Muscle of leg (tissue), 3 donors: ENCODE measurements at regions not wholly inside any gene's neighbourhood (a gene's known extent, or its start where the extent isn't known, plus 50 kb on each side); places are given as distances from the start of the nearest gene placed in this dataset.

Experiments
- DNase-seq: peaks from one replicate; pipeline ENCODE4 v3.0.0; 2013
- H3K27ac ChIP-seq: one replicate; pipeline ENCODE4 v1.5.1; 2013; ENCODE audit warnings: mild to moderate bottlenecking, low read length, control low read depth
- H3K27me3 ChIP-seq: one replicate; pipeline ENCODE4 v1.6.1; 2013; ENCODE audit warnings: low read length; ENCODE audit not compliant: control insufficient read depth, insufficient read depth
- H3K36me3 ChIP-seq: one replicate; pipeline ENCODE4 v1.6.1; 2013; ENCODE audit warnings: low read length; ENCODE audit not compliant: control insufficient read depth, insufficient read depth
- H3K4me1 ChIP-seq: one replicate; pipeline ENCODE4 v1.6.1; 2013; ENCODE audit warnings: low read length; ENCODE audit not compliant: control insufficient read depth, insufficient read depth
- H3K4me3 ChIP-seq: one replicate; pipeline ENCODE4 v1.5.1; 2013; ENCODE audit warnings: low read length, control low read depth
- H3K9me3 ChIP-seq: replicated peaks from 2 replicates; pipeline ENCODE4 v1.6.1; 2013; ENCODE audit warnings: low read depth, low read length; ENCODE audit not compliant: control insufficient read depth
- WGBS: methylation state at CpG from one replicate; pipeline ENCODE4 v1.1.5; 2013; ENCODE audit warnings: missing lambda C conversion rate; ENCODE audit not compliant: insufficient coverage; 5-methylcytosine and 5-hydroxymethylcytosine counted together

DNA sequence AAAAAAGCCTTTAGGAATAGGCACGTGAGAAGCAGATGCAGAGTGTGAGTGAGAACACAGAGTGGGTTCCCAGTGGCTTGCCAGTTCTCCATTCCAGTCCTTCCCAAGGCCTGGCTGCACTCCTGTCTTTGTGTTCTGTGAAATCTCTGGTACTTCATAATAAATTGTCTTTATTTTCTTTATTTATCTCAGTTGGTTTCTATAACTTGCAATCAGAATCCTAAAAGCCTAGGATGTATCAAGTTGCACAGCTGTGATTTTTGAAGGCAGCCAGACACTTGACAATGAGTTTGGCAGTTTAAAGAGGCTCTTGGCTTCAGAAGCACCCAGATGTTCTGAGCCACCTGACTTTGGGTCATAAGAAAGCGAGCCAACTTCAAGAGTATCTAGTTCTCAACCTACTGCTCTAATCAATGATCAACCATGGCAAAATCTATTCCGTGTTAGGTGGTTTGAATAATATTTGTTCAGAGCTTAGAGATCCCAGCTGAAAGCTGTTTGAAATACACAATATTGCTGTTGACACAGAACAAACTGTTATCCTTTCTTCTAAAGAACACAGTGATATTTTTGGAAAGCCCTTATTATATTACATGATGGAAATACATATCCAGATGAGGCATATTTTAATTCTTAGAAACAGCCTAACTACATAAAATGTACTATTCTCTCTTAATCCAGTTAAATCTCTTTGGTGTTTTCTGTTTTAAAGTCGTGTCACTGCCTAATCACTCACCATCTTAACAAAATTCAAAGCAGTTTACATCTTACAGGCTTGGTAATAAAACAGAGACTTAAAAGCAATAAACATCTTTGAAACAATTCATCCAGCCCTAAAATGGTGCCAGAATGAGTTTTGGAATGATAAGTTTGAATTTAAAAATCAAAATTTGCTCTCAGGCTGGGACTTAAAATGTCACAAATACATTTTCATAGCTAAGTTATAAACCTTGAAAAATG, 483.0 kb upstream of the NBEA start:
- Histone ChIP-seq H3K4me3 (no peak overlapping the region), H3K27me3 (no peaks in the 10 kb centered on the region), H3K27ac (peak overlapping the region; percentile 84), H3K9me3 (no peaks in the 10 kb centered on the region), H3K4me1 (peaks cover 11% of the 10 kb centered on the region), H3K36me3 (no peaks in the 10 kb centered on the region)
- WGBS: no CpG with 5 or more reads among the region's 4 CpGs
- peak; percentile 96 for DNase-seq

GRCh38 chr13:34459856-34460255, 482.2 kb upstream of the NBEA start:
- Histone ChIP-seq H3K4me3 (no peak overlapping the region), H3K27me3 (no peaks in the 10 kb centered on the region), H3K9me3 (no peaks in the 10 kb centered on the region), H3K36me3 (no peaks in the 10 kb centered on the region), H3K4me1 (peaks cover 11% of the 10 kb centered on the region), H3K27ac (peak overlapping the region; percentile 84)
- DNase-seq: no peak
- 70% methylated on average over 2 of the region's 8 CpGs for WGBS

DNA sequence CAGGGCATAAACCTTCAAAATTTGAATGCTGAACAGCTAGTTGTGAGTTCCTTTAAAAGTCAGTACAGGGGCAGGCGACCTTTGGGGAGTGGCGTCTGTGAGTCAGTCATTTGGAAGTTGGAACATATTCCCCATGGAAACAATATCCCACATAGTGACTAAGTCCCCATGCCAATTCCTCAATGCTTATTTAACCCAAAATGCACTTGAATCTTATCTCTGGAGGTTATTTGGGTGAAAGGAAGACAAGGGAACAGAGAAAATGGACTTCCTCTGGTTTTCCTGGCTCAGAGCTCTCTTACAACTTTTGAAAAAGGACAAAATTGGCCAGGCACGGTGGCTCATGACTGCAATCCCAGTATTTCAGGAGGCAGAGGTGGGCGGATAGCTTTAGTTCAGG, 479.2 kb upstream of the NBEA start:
- H3K9me3 ChIP-seq: no peaks in the 10 kb centered on the region
- no peak for DNase-seq
- WGBS: 40% methylated on average over 1 of the region's 4 CpGs
- H3K4me1 ChIP-seq: peaks cover 11% of the 10 kb centered on the region
- H3K36me3 ChIP-seq: no peaks in the 10 kb centered on the region
- no peak overlapping the region for H3K27ac ChIP-seq
- H3K27me3 ChIP-seq: no peaks in the 10 kb centered on the region
- no peak overlapping the region for H3K4me3 ChIP-seq

- H3K27ac ChIP-seq: no peak overlapping the region
Observed at GRCh38 chr13:34464011-34464410, 478.1 kb upstream of the NBEA start.

DNA sequence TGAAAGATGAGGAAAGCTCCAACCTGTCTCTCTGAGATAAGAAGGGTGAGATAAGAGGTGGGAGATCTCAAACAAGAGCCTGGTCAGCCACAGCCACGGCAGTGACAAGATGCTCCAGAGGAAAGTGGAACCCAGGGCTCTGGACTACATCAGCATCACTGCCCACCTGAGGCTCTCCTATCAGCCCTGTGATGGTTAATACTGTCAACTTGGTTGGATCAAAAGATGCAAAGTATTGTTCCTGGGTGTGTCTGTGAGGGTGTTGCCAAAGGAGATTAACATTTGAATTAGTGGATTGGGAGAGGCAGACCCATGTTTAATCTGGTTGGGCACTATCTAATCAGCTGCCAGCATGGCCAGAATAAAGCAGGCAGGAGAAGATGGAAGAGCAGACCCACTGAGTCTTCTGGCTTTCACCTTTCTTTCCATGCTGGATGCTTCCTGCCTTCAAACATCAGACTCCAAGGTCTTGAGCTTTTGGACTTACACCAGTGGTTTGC, 476.6 kb upstream of the NBEA start:
- no peaks in the 10 kb centered on the region for H3K27me3 ChIP-seq
- no peak overlapping the region for H3K27ac ChIP-seq
- no peak for DNase-seq
- no peak overlapping the region for H3K4me3 ChIP-seq
- no peaks in the 10 kb centered on the region for H3K9me3 ChIP-seq
- H3K36me3 ChIP-seq: no peaks in the 10 kb centered on the region
- H3K4me1 ChIP-seq: no peaks in the 10 kb centered on the region
- WGBS: no CpG with 5 or more reads among the region's 1 CpG

More at GRCh38 chr13:34464011-34464410, 478.1 kb upstream of the NBEA start:
- 20% methylated on average over 1 of the region's 3 CpGs for WGBS
- Histone ChIP-seq H3K9me3 (no peaks in the 10 kb centered on the region), H3K4me1 (peaks cover 7% of the 10 kb centered on the region), H3K36me3 (no peaks in the 10 kb centered on the region), H3K27me3 (no peaks in the 10 kb centered on the region), H3K4me3 (no peak overlapping the region)
- DNase-seq: peak; percentile 29

GRCh38 chr13:34466301-34466700, 475.8 kb upstream of the NBEA start:
- 100% methylated on average over 1 of the region's 3 CpGs for WGBS
- no peak for DNase-seq
- Histone ChIP-seq H3K27ac (no peak overlapping the region), H3K9me3 (no peaks in the 10 kb centered on the region), H3K4me1 (no peaks in the 10 kb centered on the region), H3K4me3 (no peak overlapping the region), H3K36me3 (no peaks in the 10 kb centered on the region), H3K27me3 (no peaks in the 10 kb centered on the region)

GRCh38 chr13:34467450-34468083, 474.5 kb upstream of the NBEA start:
- DNase-seq: no peak
- H3K27me3 ChIP-seq: no peaks in the 10 kb centered on the region
- no peaks in the 10 kb centered on the region for H3K4me1 ChIP-seq
- H3K36me3 ChIP-seq: no peaks in the 10 kb centered on the region
- no peak overlapping the region for H3K4me3 ChIP-seq
- no peak overlapping the region for H3K27ac ChIP-seq
- WGBS: no CpG with 5 or more reads among the region's 3 CpGs
- H3K9me3 ChIP-seq: no peaks in the 10 kb centered on the region

DNA sequence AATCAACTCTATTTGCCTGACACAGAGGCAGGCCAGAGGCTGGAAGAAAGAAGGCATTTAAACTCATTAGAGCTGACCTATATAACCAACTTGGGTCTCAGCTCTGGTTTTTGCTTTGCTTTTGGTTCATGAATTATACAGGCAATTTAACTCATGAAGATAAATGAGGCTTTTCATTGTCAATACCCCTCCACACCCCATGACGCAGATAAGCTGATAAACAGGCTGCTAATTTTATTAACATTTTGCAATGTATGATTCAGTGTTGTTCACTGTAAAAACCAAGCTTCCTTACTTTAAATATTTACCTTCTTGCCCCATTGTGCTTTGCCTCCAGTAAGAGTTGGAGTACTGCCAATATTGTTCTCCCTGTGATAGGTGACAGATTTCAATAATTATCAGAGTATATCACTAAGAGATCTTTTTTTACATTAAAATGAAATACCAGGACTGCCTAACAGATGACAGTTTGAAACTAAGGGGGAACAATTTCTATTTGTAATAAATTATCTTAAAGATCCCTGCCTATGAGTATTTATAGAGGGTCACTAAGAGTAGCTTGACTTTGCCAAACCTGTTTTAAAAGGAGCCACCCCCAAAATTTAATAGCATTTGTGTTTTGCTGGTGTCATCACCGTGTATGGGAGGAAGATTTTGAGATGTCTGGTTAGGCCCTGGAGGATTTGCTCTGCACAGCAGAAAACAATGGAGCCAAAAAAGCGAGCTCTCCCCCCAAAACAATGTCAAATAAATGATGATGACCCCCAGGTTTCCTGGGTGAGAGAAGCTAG, 472.7 kb upstream of the NBEA start:
- Histone ChIP-seq H3K4me3 (no peak overlapping the region), H3K9me3 (no peaks in the 10 kb centered on the region), H3K27me3 (no peaks in the 10 kb centered on the region), H3K4me1 (no peaks in the 10 kb centered on the region), H3K27ac (no peak overlapping the region), H3K36me3 (no peaks in the 10 kb centered on the region)
- no CpG with 5 or more reads among the region's 3 CpGs for WGBS
- DNase-seq: no peak

DNA sequence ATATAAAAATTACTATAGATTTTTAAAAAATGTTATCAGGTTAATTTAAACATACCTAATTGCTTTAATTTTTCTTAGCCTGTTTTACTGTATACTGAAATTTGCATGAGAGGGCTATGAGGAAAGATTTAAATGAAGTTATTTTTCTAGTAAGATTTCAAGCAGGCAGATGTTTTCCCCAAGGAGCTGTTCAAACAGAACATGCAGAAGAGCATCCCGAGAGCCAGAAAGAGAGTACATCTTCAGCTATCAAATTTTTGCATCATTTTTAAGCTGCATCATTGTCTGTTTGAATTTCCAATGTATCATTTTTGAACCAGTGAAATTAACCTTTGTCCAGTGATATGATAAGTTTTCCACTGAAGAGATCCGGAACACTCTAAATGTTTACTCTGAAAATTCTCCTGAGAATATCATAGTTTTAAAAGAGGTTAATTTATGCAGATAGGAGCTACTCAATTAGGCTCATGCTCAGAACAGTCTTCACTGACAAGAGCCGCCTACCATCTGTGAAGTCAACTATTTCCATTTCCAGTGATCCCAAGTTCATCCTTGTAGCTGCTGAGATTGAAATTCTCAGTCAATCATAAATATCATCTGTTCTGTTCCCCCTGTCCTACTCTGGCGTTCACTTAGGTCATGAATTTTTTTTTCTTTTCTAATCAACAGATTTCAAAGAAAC, 467.7 kb upstream of the NBEA start:
- Histone ChIP-seq H3K4me1 (no peaks in the 10 kb centered on the region), H3K27ac (peak overlapping the region; percentile 38), H3K4me3 (no peak overlapping the region), H3K27me3 (no peaks in the 10 kb centered on the region), H3K36me3 (no peaks in the 10 kb centered on the region), H3K9me3 (no peaks in the 10 kb centered on the region)
- 20% methylated on average over 1 of the region's 4 CpGs for WGBS
- DNase-seq: peak; percentile 96
